ENCODE measurements at regions not wholly inside any gene's neighbourhood (a gene's known extent, or its start where the extent isn't known, plus 50 kb on each side); places are given as distances from the start of the nearest gene placed in this dataset.

GRCh38 chr1:47593013-47593568 is 155.2 kb downstream of the FOXD2 start:
- TF ChIP-seq CTCF (conservative IDR thresholded peaks at IDR 0.05 in 1 of 2, IDR thresholded peaks at IDR 0.05 in 1 of 2; ENCODE audit: extremely low read depth in 1 of 2, insufficient read depth in 1 of 2, low read depth in 1 of 2, low read length in 2 of 2): no peak
- TF ChIP-seq EZH2 (IDR thresholded peaks at IDR 0.05; ENCODE audit: borderline replicate concordance, low read length): no peak
